Loucy (cell line): ENCODE measurements at regions not wholly inside any gene's neighbourhood (a gene's known extent, or its start where the extent isn't known, plus 50 kb on each side); places are given as distances from the start of the nearest gene placed in this dataset.

Experiments used
- EZH2phosphoT487 ChIP-seq: fragments of 200-600 bp; IDR thresholded peaks from 2 replicates; pipeline ENCODE4 v1.6.1; 2018; ENCODE audit warnings: antibody characterized with exemption, mild to moderate bottlenecking, moderate library complexity, borderline replicate concordance
- TF ChIP-seq, protein P1 (sequence below): fragments of 200-600 bp; sonication (generic); conservative IDR thresholded peaks from 2 replicates; pipeline ENCODE4 v1.5.1; 2014; ENCODE audit warnings: mild to moderate bottlenecking, antibody characterized with exemption, low read length

DNA sequence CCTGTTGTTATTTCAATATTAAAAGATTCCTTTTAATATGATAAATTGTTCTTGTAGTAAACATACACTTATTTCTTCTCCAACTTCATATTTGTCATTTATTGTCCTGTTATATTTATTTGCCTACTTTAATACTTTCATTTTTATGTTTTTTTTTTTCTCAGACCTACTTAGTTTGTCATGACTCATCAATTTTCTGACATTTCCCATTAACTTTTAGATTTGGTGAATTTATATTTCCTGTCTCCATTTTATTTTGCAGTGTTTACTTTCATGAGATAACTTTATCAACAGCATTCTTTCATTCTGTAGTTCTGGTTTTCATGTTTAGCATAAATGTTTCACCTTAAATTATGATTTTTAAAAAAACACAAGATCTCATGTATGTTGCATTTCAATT lies 788.7 kb downstream of the EFNA5 start:
- TF ChIP-seq, protein P1, sequence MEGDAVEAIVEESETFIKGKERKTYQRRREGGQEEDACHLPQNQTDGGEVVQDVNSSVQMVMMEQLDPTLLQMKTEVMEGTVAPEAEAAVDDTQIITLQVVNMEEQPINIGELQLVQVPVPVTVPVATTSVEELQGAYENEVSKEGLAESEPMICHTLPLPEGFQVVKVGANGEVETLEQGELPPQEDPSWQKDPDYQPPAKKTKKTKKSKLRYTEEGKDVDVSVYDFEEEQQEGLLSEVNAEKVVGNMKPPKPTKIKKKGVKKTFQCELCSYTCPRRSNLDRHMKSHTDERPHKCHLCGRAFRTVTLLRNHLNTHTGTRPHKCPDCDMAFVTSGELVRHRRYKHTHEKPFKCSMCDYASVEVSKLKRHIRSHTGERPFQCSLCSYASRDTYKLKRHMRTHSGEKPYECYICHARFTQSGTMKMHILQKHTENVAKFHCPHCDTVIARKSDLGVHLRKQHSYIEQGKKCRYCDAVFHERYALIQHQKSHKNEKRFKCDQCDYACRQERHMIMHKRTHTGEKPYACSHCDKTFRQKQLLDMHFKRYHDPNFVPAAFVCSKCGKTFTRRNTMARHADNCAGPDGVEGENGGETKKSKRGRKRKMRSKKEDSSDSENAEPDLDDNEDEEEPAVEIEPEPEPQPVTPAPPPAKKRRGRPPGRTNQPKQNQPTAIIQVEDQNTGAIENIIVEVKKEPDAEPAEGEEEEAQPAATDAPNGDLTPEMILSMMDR: no peak
- TF ChIP-seq EZH2phosphoT487: no peak
